ENCODE measurements at regions not wholly inside any gene's neighbourhood (a gene's known extent, or its start where the extent isn't known, plus 50 kb on each side); places are given as distances from the start of the nearest gene placed in this dataset.

DNA sequence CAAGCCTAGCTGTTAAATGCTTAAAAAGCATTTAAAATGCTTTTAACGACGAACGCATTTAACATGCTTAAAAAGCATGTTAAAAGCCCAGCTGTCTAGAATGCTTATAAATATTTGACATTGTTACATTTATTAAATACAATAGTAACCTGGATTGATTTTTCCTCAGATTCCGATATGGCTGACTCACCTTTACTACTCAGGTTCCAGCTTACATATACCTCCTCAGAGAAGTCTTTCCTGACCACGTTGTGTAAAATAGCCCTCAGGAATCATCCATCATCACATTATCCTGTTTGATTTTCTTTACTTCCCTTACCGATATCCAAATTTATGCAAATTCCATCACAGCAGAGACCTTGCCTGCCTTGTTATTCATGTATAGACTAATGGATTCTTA lies 51.4 kb downstream of the SLC41A2 start:
- Histone ChIP-seq H3K27ac (ENCODE audit: low read depth, low read length) (no peak overlapping the region), H3K27me3 (replicated peaks in 1 of 4; ENCODE audit: control insufficient read depth in 3 of 4, extremely low read depth in 1 of 4, insufficient read depth in 3 of 4, low read length in 3 of 4) (no peaks in the 10 kb centered on the region), H2BK5ac (ENCODE audit: low read depth, low read length) (no peak overlapping the region), H3K18ac (ENCODE audit: extremely low read depth, low read length) (no peak overlapping the region), H2BK20ac (ENCODE audit: low read length) (no peak overlapping the region), H3K9me3 (ENCODE audit: insufficient read depth in 2 of 2, low read depth in 1 of 2, low read length in 1 of 2) (no peaks in the 10 kb centered on the region), H3K14ac (ENCODE audit: insufficient read length) (no peak overlapping the region), H3K79me2 (ENCODE audit: control insufficient read depth in 1 of 2, insufficient read depth in 2 of 2, low read length in 2 of 2) (no peaks in the 10 kb centered on the region), H4K20me1 (replicated peaks in 1 of 2; ENCODE audit: control insufficient read depth in 1 of 2, insufficient read depth in 2 of 2, low read length in 2 of 2) (no peaks in the 10 kb centered on the region), H4K8ac (ENCODE audit: extremely low read depth, insufficient read depth, low read length) (no peak overlapping the region), H3K23me2 (ENCODE audit: low read depth, low read length) (no peaks in the 10 kb centered on the region), H3K56ac (replicated peaks; ENCODE audit: insufficient read length, low read depth, low read length) (no peak overlapping the region), H3K23ac (ENCODE audit: insufficient read length) (no peak overlapping the region), H3K9ac (replicated peaks in 1 of 4; ENCODE audit: extremely low read depth in 1 of 4, low read depth in 3 of 4, low read length in 3 of 4) (no peak overlapping the region), H3K4me2 (ENCODE audit: insufficient read depth in 1 of 2, low read depth in 2 of 2, low read length in 2 of 2) (no peak overlapping the region), H3K79me1 (ENCODE audit: low read depth, low read length) (no peaks in the 10 kb centered on the region), H2BK12ac (ENCODE audit: low read depth, low read length) (no peak overlapping the region), H4K91ac (replicated peaks; ENCODE audit: insufficient read length, low read length) (no peak overlapping the region), H2BK15ac (ENCODE audit: low read length) (no peak overlapping the region), H3K4me3 (ENCODE audit: extremely low read depth in 1 of 4, insufficient read depth in 2 of 4, low read depth in 3 of 4, low read length in 4 of 4) (no peak overlapping the region), H4K5ac (ENCODE audit: insufficient read length, low read depth, low read length) (no peak overlapping the region), H2AK5ac (ENCODE audit: low read depth, low read length) (no peak overlapping the region), H2AFZ (ENCODE audit: low read length) (no peak overlapping the region), H3K4me1 (replicated peaks in 1 of 4; ENCODE audit: control insufficient read depth in 3 of 4, insufficient read depth in 4 of 4, low read length in 3 of 4) (no peaks in the 10 kb centered on the region), H3K36me3 (ENCODE audit: control insufficient read depth in 2 of 4, insufficient read depth in 4 of 4, low read length in 3 of 4) (no peaks in the 10 kb centered on the region; a peak in 1 of 8 replicates), H3K4ac (replicated peaks; ENCODE audit: insufficient read length, low read depth, low read length) (no peak overlapping the region), H2BK120ac (replicated peaks; ENCODE audit: low read depth, low read length) (no peak overlapping the region)
- ChIA-PET CTCF (ENCODE audit: partially characterized antibody) (no interaction called here), POLR2A (ENCODE audit: partially characterized antibody) (no interaction called here)
- no peak for FAIRE-seq
- WGBS, 2 experiments (ENCODE audit: extremely low coverage in 1 of 2, insufficient coverage in 1 of 2, insufficient read length in 1 of 2, insufficient replicate concordance in 2 of 2, low coverage in 1 of 2, low lambda C conversion rate in 2 of 2, missing lambda C conversion rate in 1 of 2): 89% methylated on average over 6 of the region's 6 CpGs; no CpG with 5 or more reads in 1 of the 2 experiments
- no peak for DNase-seq (ENCODE audit: low read depth in 1 of 2, low spot score in 2 of 2)
- TF ChIP-seq MAFK (IDR thresholded peaks at IDR 0.05; ENCODE audit: low read depth, low read length): no peak
- TF ChIP-seq, protein P1, sequence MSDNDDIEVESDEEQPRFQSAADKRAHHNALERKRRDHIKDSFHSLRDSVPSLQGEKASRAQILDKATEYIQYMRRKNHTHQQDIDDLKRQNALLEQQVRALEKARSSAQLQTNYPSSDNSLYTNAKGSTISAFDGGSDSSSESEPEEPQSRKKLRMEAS (IDR thresholded peaks at IDR 0.05): no peak
- no peak for TF ChIP-seq TAF7 (optimal IDR thresholded peaks at IDR 0.05; ENCODE audit: borderline replicate concordance, low read depth, low read length)
- no peak for TF ChIP-seq ZNF274 (IDR thresholded peaks at IDR 0.05; ENCODE audit: borderline replicate concordance, extremely low read depth, low read length)
- TF ChIP-seq RNF2 (IDR thresholded peaks at IDR 0.05; ENCODE audit: borderline replicate concordance, low read depth, low read length, missing control alignments, poor library complexity, severe bottlenecking): no peak
- TF ChIP-seq RBBP5 (IDR thresholded peaks at IDR 0.05; ENCODE audit: borderline replicate concordance, low read depth, low read length): no peak
- TF ChIP-seq, protein P2, sequence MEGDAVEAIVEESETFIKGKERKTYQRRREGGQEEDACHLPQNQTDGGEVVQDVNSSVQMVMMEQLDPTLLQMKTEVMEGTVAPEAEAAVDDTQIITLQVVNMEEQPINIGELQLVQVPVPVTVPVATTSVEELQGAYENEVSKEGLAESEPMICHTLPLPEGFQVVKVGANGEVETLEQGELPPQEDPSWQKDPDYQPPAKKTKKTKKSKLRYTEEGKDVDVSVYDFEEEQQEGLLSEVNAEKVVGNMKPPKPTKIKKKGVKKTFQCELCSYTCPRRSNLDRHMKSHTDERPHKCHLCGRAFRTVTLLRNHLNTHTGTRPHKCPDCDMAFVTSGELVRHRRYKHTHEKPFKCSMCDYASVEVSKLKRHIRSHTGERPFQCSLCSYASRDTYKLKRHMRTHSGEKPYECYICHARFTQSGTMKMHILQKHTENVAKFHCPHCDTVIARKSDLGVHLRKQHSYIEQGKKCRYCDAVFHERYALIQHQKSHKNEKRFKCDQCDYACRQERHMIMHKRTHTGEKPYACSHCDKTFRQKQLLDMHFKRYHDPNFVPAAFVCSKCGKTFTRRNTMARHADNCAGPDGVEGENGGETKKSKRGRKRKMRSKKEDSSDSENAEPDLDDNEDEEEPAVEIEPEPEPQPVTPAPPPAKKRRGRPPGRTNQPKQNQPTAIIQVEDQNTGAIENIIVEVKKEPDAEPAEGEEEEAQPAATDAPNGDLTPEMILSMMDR (IDR thresholded peaks at IDR 0.05; ENCODE audit: control extremely low read depth in 1 of 3, insufficient read depth in 1 of 3, low read depth in 1 of 3, low read length in 3 of 3): no peak
- TF ChIP-seq RAD21 (IDR thresholded peaks at IDR 0.05 in 1 of 2, conservative IDR thresholded peaks at IDR 0.05 in 1 of 2; ENCODE audit: low read depth in 2 of 2, low read length in 2 of 2): no peak
- TF ChIP-seq TBP (IDR thresholded peaks at IDR 0.05; ENCODE audit: low read depth, low read length): no peak
- TF ChIP-seq GTF2F1 (IDR thresholded peaks at IDR 0.05; ENCODE audit: borderline replicate concordance, low read depth, low read length): no peak
- no peak for TF ChIP-seq EGR1 (IDR thresholded peaks at IDR 0.05; ENCODE audit: borderline replicate concordance, low read depth, low read length)

All from H1 (cell line).